ENCODE measurements at regions not wholly inside any gene's neighbourhood (a gene's known extent, or its start where the extent isn't known, plus 50 kb on each side); places are given as distances from the start of the nearest gene placed in this dataset.
"Not testable (repeated sequence)": the region's sequence is repeated elsewhere in the genome, so short reads cannot be mapped to it uniquely, and the experiment has no call there.

DNA sequence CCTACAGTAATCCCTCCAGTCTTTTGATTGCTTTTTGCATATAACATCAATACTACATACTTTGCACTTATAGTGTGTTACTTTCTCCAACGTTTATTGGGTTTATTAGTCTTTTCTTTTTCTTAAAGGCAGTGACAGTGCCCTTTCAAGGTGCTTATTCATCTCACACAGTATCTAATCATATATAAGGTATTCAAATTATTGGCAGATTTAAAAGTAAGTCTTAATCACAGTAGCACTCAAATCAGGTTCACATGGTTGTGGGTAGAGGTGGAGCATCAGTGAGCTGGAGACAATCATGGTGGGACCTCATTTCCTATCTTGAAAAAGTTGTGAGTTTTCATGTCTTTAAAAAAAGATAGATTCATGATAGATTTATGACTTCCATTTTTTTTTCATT lies 706.2 kb downstream of the GALC start:
- no peak for DNase-seq

DNA sequence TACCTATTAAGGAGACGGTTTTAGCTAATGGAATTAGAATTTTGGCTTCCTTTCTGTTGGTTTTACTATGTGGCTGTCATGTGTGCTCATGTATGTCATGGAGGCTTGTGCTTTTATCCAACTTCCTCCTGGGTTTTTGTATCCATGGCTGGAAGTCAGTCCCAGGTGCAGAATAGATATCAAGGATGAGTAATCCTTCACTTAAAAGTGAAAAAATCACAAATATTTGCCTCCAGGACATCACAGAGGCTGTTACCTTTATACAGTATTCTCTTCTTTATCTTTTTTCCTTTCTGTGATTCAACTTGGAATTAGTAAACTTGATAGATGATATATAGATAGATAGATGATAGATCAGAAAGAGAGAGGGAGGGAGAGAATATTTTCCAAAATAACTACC lies 706.8 kb downstream of the GALC start:
- DNase-seq: no peak

DNA sequence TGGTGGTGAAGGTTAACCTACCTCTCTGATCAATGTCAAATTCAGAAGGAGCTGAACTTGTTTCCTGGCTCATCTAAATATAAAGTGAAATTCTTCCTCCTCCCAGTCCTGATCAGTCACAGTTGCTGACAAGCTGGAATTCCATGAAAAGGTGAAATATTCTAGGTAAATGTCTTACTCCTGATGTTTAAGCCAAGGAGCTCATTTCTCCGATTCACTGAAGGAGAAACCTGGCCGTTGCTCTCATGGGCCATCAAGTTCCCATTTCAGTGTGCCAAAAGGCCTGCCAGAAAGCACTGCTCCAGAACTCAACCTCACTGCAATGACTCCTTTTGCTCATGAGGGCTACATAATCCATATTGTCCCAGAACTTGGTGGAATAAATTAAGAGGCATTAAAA lies 707.5 kb downstream of the GALC start:
- DNase-seq: no peak

DNA sequence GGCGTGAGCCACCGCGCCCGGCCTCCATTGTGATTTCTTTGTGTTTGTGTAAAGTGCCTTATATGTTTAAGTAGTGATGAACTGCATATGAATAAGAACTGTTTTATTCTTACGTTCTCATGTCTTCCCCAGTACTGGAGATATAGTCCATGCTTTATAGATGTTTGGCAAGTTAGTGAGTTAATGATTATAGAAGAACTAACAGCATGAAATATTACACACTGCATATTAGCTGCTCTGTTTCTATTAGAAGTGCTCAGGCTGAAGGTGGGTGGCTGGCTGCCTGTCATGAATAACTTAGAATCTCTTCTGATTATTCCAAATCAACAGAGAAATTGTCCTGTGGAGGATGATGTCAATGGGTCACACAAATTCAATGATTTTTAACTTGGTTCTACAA lies 709.4 kb downstream of the GALC start:
- DNase-seq: no peak

DNA sequence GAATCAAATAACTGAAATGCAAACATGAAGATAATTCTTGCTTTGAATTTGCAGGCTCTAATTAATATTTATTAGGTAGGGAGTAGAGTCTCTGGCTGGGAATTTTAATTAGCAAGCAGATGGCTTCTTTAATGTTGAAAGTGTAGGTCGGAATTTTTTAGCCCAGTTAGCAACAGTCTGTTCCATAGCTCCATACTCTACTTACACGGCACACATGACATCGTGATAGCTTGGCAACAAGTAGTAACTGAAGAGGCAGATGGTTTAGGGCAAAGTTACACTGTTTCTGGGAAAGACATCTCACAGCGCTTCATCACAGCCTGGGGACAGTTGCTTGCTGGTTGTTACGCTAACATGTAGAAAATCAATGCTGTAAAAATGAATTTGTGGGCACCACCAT lies 710.7 kb downstream of the GALC start:
- no peak for DNase-seq

DNA sequence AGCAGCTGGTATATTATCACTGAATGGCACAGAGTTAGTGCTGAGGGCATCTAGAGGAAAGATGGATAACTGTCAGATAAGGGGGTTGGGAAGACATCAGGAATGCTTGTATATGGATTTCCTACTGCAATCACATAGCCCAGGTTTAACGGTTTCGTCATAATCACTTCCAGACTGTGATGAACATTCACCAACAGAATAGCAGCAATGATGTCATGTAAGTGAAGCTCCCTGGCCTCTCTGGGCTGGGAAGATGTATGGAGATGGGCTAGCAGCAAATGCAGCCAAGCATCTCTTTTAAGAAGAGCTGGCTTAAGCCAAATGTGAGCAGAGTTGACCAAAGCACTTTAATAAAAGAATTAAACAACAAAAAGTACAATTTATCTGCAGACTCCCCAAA lies 714.6 kb downstream of the GALC start:
- no peak for DNase-seq

DNA sequence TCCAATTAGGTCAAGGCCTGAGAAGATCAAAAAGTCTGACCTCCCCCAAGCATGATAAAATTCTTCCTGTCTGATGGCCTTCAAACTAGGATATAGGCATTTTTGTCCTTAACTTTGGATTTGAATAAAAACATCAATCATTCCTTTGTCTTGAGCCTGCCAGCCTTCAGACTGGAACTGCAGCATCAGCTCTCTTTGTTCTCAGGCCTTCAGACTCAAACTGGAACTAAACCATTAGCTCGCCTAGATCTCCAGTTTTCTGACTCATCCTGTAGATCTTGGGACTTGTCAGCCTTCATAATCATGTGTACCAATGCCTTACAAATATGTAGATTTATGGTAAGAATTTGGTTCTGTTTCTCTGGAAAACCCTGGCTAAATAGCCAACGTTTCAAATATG lies 721.7 kb downstream of the GALC start:
- no peak for DNase-seq

DNA sequence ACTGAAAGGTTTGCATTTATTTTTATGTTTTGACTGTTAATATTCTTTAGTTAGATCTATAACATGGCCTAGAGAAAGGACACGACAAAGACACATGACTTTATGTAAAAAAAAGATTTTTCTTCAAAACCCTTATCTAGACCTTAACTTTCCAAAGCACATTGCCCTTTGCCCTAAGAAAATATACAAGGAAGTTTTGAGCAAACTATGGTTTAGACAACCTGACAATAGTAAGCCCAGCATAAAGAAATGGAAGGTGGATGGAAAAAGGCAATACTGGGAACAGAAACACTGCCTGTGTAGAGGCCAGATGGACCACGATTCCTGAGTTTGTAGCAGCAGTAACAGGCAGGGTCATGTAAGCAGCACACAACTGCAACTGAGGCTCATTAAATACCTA lies 724.0 kb downstream of the GALC start:
- no peak for DNase-seq

DNA sequence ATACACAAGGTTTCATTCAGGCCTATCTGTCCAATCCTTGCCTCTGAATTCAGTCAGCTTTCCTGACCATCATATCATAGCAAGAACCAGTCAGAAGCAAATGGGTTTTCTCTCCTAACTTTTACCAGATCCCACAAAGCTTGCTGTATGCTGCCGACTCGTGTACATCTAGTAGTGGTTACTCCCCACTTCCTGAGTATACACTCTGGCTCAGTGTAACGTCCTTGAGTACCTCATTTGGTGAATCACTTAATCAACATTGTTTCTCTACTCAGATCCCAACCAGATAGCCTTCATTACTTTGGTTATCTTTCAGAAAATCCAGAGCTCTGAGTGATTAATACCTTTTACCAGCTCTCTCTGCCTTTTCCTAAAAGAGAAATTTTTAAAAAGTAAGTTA lies 728.2 kb downstream of the GALC start:
- no peak for DNase-seq

DNA sequence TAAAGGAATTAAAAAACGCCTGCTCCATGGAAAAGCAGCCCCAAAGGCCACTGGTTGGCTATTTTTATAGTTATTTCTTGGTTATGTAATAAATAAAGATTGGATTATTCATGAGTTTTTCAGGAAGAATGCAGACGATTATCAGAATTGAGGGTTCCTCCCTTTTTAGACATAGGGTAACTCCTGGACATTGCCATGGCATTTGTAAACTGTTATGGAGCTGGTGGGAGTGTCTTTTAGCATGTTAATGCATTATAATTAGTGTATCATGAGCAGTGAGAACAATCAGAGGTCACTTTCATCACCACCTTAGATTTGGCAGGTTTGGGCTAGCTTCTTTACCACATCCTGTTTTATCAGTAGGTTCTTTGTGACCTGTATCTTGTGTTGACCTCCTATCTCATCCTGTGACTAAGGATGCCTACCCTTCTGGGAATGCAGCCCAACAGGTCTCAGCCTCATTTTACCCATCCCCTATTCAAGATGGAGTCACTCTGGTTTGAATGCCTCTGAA lies 728.7 kb downstream of the GALC start:
- DNase-seq: no peak

DNA sequence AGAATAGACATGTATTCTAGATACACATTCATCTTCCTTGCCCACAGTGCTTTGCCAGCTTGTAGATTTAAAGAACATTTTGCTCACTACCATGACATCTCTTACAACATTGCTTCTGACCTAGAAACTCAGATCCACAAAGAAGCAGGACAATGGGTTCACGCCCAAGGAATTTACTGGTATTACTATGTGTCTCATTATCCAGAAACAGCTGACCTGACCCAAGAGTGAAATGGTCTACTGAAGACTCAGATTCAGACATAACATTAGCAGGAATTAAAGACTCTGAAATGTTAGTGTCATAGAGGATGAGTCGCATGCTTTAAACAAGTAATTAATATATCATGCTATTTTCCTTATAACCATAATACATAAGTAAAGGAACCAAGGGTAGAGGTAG lies 731.4 kb downstream of the GALC start:
- no peak for DNase-seq

DNA sequence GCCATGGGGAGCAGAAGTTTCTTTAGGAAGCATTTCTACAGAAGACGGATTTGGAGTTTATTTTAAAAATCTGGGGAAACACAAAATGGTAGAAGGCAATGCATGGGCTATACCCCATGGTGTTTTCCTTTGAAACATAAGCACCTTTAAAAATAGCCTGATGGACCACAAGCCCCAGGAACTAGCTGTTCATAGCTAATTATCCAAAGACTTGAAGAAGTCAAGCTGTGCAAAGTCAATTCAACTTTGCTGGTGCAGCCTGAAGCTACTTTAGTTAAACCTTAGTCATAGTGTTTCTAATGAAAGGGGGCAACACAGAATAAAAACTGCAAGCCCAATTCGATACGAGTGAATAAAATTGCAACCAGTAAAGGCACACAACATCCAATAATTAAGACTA lies 732.5 kb downstream of the GALC start:
- no peak for DNase-seq

DNA sequence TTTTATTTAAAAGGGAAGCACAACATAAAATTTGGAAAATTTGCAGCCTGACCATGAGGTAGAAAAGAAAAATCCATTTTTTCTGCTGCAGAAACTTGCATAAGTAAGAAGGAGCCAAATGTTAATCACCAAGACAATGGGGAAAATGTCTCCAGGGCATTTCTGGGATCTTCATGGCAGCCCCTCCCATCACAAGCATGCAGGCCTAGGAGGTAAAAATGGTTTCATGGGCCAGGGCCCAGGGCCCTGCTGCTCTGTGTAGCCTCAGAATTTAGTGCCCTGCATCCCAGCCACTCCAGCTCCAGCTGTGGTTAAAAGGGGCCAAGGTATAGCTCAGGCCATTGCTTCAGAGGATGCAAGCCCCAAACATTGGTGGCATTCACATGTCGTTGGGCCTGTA lies 735.6 kb downstream of the GALC start:
- no peak for DNase-seq

DNA sequence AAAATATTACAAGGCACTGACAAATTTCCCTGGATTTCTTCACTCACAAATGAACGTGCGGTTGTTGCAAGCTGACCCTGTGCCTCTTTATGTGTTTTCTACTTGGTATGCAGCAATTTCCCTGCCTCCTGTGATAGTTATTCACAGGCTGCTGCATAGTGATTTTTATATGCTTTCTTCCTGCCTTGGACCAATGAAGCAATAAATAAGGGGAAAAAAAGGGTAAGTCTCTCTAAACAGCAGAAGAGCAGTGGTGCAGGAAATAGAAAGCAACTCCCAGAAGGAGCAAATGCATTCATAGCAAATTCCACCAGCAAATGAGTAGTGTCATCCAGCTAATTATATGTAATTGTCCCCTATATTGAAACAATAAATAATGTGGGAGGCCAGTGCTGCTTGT lies 737.9 kb downstream of the GALC start:
- DNase-seq: no peak

DNA sequence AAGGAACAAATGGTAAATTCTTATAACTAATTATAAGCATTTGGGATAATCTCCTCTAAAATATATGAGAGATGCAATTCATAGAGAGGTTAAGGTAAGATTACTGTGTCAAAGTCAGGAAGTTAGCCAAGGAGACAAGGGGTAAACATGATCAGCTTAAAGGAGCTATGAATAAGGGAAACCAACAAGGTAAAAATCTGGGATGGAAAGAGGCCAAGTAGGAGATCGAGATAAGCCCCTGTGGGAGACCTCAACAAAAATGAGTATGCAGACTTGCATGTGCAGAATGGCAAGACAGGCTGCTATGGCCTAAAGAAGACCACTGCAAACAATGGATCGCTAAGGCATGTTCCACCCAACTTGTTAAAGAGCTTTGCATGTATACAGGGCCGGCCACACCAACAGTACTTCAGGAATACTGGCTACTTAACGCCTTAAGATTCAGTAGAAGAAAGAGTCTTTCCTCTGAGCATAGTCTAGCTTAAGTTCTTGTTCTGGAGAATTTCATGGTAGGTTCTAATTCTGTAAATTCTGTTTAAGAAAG lies 738.6 kb downstream of the GALC start:
- DNase-seq: no peak

DNA sequence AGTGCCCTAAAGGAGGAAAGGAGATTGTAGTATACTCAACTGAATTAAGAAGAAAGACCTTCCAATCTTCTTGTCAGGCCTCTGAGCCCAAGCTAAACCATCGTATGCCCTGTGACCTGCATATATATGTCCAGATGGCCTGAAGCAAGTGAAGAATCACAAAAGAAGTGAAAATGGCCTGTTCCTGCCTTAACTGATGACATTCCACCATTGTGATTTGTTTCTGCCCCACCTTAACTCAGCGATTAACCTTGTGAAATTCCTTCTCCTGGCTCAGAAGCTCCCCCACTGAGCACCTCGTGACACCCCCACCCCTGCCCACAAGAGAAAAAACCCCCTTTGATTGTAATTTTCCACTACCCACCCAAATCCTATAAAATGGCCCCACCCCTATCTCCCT lies 739.2 kb downstream of the GALC start:
- DNase-seq: not testable (repeated sequence)

DNA sequence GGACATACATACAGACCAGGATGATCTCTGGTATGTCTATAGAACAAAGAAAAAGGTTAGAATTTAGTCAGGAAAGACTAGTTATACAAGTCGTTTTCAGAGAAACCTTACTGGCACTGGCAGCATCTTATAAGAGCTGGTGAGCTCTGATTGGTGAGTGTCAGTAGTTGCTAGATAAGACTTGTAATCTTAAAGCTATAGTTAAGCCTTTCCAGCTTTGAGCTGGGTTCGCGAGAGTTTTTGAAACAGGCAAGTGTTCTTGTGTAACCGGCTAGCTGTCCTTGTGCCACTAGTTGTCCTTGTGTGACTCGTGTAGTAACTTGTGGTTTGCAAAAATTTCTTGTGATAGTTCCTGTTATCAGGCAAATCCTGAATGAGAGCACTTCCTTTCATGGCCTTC lies 740.9 kb downstream of the GALC start:
- DNase-seq: no peak

DNA sequence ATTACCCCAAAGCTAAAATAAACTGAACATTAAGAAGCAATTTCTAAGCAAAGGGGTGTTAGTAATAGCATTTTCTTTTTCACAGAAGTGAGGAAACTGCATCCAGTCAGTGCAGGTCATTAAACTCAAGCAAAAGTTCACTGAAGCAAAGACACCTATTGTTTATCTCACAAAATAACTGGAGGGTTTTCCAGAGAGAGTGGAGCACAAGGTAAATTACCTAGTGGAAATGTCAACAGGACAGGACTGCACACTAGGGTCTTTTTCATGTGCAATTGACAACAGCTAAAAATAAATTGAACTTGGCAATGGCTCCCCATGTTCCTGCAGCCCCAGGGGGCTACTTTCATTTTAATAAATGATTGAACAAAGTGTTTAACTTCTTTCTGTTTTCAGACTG lies 742.0 kb downstream of the GALC start:
- DNase-seq: no peak

DNA sequence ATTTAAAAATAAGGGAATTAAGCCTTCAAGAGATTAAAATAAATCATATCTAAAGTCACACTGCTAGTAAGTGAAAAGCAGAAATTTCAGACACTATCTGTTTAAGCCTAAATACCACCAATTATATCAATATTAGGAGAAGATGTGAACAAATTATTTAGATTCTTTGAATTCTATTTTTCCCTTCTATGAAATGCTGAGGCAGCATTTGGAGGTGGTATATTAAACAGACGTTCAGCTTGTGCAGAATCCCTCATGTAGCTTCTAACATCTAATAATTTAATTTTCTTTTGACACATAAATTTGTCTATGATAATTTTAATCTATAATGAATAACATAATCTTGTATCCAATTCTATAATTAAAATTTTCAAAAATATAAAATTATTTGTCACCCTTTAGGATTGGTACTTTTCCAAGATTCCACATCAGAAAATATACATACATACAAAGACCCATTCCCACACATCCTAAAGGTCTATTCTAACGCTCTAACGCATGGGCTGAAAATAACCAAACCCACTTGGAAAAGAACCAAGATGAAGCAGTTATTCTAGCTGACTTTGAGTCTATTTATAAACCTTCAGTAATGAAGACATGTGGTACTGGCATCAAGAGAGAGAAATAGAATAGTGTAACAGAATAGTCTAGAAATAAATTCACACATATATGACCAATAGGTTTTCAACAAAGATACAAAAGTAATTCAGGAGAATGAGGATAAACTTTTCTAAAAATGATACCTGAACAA lies 751.8 kb downstream of the GALC start:
- no peak for DNase-seq

DNA sequence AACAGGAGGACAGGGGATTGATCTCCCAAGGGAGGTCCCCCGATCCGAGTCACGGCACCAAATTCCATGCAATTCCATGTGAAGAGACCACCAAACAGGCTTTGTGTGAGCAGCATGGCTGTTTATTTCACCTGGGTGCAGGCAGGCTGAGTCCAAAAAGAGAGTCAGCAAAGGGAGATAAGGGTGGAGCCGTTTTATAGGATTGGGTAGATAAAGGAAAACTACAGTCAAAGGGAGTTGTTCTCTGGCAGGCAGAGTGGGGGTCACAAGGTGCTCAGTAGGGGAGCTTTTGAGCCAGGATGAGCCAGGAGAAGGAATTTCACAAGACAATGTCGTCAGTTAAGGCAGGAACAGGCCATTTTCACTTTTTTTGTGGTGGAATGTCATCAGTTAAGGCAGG lies 752.7 kb downstream of the GALC start:
- not testable (repeated sequence) for DNase-seq

DNA sequence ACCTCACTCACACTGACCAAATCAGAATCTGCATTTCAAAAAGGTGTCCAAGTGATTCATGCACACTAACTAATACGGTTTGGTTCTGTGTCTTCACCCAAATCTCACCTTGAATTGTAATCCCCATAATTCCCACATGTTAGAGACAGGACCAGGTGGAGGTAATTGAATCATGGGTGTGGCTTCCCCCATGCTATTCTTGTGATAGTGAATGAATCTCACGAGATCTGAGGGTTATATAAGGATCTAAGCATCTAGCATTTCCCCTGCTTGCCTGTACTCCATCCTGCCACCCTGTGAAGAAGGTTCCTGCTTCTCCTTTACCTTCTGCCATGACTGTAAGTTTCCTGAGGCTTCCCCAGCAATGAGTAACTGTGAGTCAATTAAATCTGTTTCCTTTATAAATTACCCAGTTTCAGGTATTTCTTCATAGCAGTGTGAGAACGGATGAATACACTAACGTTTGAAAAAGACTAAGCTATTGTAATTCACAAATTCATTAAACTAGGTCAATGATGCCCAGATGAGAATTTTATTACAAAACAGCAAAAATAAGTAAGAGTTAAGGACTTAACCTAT lies 759.1 kb downstream of the GALC start:
- no peak for DNase-seq

DNA sequence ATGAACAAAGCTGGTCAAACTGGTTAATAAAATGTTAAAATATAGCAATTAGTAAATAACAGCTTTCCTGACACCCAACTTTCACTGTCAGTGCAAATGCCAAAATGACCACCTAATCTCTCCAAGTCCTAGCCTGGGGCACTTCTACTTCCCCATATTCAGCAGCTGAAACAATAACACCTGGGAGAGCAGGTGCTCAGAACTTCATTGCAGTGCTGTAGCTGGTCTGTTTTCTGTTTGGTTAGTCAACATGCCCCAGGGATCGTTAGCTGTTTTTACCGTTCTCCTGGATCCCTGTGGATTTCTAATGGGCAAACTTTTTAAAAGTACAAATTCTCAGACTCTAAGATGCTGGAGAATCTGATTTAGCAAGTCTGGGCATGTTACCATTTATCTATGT lies 759.7 kb downstream of the GALC start:
- DNase-seq: no peak

DNA sequence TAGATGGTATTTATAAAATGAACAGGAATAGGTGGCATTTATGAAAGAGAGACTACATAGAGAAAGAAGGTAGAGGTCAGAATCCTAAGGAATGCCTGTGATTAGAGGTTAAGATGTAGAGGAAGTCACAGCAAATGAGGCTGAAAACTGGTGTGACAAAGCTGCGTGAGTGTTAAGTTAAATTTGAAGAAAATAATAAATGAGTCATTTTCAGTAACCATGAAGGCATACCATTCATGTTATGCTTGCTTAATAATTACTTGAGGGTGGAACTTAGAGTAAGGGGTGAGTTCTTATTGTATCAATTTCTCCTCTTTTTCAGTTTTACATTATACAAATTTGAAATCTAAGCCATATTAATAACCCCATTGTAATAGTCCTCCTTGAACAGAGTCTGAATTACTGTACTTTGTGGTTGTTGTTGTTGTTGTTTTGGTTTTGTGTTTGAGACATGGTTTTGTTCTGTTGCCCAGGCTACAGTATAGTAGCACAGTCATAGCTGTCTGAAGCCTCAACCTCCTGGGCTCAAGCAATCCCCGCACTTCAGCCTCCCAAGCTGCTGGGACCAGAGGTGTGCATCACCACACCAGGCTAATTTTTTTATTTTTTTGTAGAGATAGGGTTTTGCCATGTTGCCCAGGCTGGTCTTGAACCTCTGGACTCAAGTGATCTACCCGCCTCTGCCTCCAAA lies 761.5 kb downstream of the GALC start:
- no peak for DNase-seq

DNA sequence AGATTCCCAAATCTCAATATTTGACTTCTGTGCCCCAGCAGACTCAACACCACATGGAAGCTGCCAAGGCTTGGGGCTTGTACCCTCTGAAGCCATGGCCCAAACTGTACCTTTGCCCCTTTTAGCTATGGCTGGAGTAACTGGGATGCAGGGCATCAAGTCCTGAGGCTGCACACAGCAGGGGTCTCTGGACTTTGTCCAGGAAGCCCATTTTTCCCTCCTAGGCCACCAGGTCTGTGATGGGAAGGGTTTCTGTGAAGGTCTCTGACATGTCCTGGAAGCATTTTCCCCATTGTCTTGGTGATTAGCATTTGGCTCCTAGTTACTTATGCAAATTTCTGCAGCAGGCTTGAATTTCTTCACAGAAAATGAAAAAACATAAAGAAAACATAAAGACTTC lies 762.3 kb downstream of the GALC start:
- no peak for DNase-seq
